HepG2 (cell line): ENCODE measurements at regions not wholly inside any gene's neighbourhood (a gene's known extent, or its start where the extent isn't known, plus 50 kb on each side); places are given as distances from the start of the nearest gene placed in this dataset.

Experiments
- EZH2 ChIP-seq: conservative IDR thresholded peaks from 2 replicates; pipeline ENCODE4 v1.6.1; 2012; ENCODE audit warnings: mild to moderate bottlenecking, low read depth, low read length, moderate library complexity
- POLR2AphosphoS5 ChIP-seq: IDR thresholded peaks from 2 replicates; pipeline ENCODE4 v1.6.1; 2012; ENCODE audit warnings: low read depth, low read length
- RARA ChIP-seq: IDR thresholded peaks from 2 replicates; pipeline ENCODE4 v1.6.1; 2016; ENCODE audit warnings: missing genetic modification reagents, missing compliant biosample characterization
- SP4 ChIP-seq: sonication (generic); formaldehyde crosslinking; IDR thresholded peaks from 2 replicates; pipeline ENCODE4 v1.8.1; 2023; ENCODE audit warnings: mild to moderate bottlenecking, missing genetic modification reagents
- SYNCRIP ChIP-seq: fragments of 200-400 bp; formaldehyde crosslinking; IDR thresholded peaks from 2 replicates; pipeline ENCODE4 v1.6.1; 2018; ENCODE audit warnings: mild to moderate bottlenecking, low read depth, low read length; ENCODE audit not compliant: insufficient read depth
- YY1 ChIP-seq: IDR thresholded peaks from 2 replicates; pipeline ENCODE4 v1.6.1; 2011; ENCODE audit warnings: low read length, low read depth, moderate library complexity, mild to moderate bottlenecking; ENCODE audit not compliant: insufficient read depth, insufficient replicate concordance
- ZNF644 ChIP-seq: IDR thresholded peaks from 2 replicates; pipeline ENCODE4 v1.6.1; 2016; ENCODE audit warnings: low read depth
- TF ChIP-seq, protein P1 (sequence below): sonication (generic); formaldehyde crosslinking; IDR thresholded peaks from 2 replicates; pipeline ENCODE4 v1.5.0; 2020; ENCODE audit warnings: mild to moderate bottlenecking, missing genetic modification reagents, moderate library complexity
- TF ChIP-seq, protein P2 (sequence below): sonication (generic); formaldehyde crosslinking; conservative IDR thresholded peaks from 2 replicates; pipeline ENCODE4 v1.4.0; 2020; ENCODE audit warnings: missing genetic modification reagents

DNA sequence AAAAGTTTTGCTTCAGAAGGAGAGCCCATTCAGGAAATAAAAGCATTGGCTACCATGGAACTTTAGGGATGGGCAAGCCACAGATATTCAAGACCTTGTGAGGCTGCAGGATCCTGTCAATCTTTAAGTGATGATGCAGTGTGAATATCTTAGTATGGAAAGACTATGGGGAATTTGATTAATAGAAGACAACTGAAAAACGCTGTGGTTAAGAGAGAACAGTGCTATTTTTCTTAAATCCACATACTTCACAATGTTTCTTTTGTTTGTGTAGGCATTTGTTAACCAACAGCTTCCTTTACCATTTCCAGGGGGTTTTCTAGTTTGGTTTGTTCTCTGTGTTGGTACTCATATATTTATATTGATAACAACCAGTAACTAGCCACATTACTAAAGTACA is 90.3 kb downstream of the TMEM212 start:
- TF ChIP-seq, protein P1, sequence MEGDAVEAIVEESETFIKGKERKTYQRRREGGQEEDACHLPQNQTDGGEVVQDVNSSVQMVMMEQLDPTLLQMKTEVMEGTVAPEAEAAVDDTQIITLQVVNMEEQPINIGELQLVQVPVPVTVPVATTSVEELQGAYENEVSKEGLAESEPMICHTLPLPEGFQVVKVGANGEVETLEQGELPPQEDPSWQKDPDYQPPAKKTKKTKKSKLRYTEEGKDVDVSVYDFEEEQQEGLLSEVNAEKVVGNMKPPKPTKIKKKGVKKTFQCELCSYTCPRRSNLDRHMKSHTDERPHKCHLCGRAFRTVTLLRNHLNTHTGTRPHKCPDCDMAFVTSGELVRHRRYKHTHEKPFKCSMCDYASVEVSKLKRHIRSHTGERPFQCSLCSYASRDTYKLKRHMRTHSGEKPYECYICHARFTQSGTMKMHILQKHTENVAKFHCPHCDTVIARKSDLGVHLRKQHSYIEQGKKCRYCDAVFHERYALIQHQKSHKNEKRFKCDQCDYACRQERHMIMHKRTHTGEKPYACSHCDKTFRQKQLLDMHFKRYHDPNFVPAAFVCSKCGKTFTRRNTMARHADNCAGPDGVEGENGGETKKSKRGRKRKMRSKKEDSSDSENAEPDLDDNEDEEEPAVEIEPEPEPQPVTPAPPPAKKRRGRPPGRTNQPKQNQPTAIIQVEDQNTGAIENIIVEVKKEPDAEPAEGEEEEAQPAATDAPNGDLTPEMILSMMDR = no peak
- no peak for TF ChIP-seq EZH2
- TF ChIP-seq YY1 = no peak
- no peak for TF ChIP-seq SP4 (CRISPR knock-in tag)
- TF ChIP-seq SYNCRIP = no peak
- TF ChIP-seq, protein P2, sequence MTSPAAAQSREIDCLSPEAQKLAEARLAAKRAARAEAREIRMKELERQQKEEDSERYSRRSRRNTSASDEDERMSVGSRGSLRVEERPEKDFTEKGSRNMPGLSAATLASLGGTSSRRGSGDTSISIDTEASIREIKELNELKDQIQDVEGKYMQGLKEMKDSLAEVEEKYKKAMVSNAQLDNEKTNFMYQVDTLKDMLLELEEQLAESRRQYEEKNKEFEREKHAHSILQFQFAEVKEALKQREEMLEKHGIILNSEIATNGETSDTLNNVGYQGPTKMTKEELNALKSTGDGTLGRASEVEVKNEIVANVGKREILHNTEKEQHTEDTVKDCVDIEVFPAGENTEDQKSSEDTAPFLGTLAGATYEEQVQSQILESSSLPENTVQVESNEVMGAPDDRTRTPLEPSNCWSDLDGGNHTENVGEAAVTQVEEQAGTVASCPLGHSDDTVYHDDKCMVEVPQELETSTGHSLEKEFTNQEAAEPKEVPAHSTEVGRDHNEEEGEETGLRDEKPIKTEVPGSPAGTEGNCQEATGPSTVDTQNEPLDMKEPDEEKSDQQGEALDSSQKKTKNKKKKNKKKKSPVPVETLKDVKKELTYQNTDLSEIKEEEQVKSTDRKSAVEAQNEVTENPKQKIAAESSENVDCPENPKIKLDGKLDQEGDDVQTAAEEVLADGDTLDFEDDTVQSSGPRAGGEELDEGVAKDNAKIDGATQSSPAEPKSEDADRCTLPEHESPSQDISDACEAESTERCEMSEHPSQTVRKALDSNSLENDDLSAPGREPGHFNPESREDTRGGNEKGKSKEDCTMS (CRISPR knock-in tag) = no peak
- no peak for TF ChIP-seq POLR2AphosphoS5
- TF ChIP-seq RARA (CRISPR knock-in tag) = no peak
- TF ChIP-seq ZNF644 = no peak
